ENCODE measurements at regions not wholly inside any gene's neighbourhood (a gene's known extent, or its start where the extent isn't known, plus 50 kb on each side); places are given as distances from the start of the nearest gene placed in this dataset.

DNA sequence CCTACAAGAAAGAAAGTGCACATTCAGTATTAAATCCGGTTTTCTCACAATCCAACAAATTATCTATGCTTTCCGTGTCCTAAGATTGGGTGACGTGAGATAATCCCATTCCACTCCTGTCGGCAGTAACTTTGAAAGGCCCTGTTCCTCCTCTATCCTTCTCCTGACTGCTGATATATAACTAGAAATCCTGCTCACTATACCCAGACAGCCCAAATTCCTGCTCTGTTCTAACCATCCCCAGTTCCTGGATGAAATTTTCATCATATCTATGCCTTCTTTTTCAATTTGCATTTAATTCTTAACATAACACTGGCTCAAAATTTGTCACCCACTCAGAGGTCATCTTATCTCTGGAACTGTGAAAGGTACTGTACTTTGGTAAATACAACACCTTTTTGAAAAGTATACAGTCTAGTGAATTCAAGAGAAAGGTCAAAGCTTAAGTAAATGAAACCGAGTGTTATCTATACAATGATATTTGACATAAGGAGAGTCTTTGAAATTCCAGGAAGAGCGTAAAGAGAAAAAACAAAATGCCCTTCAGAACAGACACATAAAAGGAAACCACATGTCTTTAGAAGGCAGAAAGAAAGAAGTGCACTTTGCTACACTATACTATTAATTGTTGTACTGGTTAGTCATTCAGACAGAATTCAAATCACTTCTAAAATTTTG lies 200.5 kb upstream of the NEGR1 start:
- H3K36me3 ChIP-seq (ENCODE audit: control insufficient read depth, insufficient read depth, low read length): no peaks in the 10 kb centered on the region
- no peaks in the 10 kb centered on the region for H3K27me3 ChIP-seq (ENCODE audit: control insufficient read depth, insufficient read depth, low read length)
- 83% methylated on average over 3 of the region's 6 CpGs for WGBS (ENCODE audit: insufficient coverage)
- H3K4me3 ChIP-seq (ENCODE audit: low read depth, low read length): no peak overlapping the region
- peaks cover 4% of the 10 kb centered on the region for H3K9me3 ChIP-seq (ENCODE audit: control insufficient read depth, insufficient read depth, low read length)
- H3K4me1 ChIP-seq (ENCODE audit: control insufficient read depth, insufficient read depth, low read length): no peaks in the 10 kb centered on the region
- DNase-seq (ENCODE audit: low read depth in 4 of 6, low spot score in 6 of 6): no peak
- no peak overlapping the region for H3K27ac ChIP-seq (ENCODE audit: low read depth, low read length)

DNA sequence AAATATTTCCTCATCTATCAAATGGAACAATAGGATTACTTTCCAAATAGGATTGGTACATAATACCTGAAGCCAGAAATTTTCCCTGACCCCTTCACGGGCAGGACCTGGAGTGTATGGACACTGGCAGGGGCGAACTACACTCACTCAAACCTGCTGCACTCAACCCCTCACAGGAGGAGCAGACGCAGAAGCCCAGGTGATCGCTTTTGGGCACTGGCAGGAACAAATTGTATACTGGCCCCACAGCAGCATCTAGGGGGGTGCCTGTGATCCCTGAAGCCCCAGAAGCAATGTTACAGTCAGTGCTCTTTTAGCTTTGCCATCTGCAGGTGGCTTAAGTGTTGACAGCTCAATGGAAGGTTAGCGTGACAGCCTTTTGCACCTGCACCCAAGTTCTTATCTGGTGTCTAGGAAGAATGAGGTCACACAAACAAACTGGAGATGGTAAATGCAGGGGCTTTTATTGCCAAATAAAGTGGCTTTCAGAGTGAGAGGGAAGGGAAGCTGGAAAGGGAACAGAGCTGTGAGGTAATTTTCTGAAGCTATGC lies 199.2 kb upstream of the NEGR1 start:
- Histone ChIP-seq H3K4me3 (ENCODE audit: low read depth, low read length) (no peak overlapping the region), H3K9me3 (ENCODE audit: control insufficient read depth, insufficient read depth, low read length) (peaks cover 4% of the 10 kb centered on the region), H3K36me3 (ENCODE audit: control insufficient read depth, insufficient read depth, low read length) (no peaks in the 10 kb centered on the region), H3K4me1 (ENCODE audit: control insufficient read depth, insufficient read depth, low read length) (no peaks in the 10 kb centered on the region), H3K27ac (ENCODE audit: low read depth, low read length) (no peak overlapping the region), H3K27me3 (ENCODE audit: control insufficient read depth, insufficient read depth, low read length) (no peaks in the 10 kb centered on the region)
- no peak for DNase-seq (ENCODE audit: low read depth in 4 of 6, low spot score in 6 of 6)
- 100% methylated on average over 5 of the region's 5 CpGs for WGBS (ENCODE audit: insufficient coverage)

DNA sequence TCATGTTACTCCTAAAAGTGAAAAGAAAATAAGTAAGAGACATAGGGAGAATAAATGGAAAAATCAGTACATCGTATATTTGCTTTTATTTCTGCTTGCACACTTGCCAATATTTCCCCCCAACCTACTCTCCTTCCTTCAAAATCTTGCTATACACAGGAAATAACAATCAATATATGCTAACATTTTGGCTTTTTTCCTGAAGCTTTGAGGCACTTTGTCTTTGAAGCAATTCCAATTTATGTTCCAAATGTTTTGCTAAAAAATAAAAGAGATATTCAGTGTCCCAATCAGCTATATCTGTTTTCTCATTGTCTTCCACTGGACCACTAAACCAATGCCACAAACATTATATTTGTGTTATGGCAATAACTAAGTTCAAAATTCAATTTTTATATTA lies 184.0 kb upstream of the NEGR1 start:
- no peak overlapping the region for H3K27ac ChIP-seq (ENCODE audit: low read depth, low read length)
- no CpG with 5 or more reads among the region's 1 CpG for WGBS (ENCODE audit: insufficient coverage)
- no peaks in the 10 kb centered on the region for H3K27me3 ChIP-seq (ENCODE audit: control insufficient read depth, insufficient read depth, low read length)
- no peaks in the 10 kb centered on the region for H3K4me1 ChIP-seq (ENCODE audit: control insufficient read depth, insufficient read depth, low read length)
- no peak for DNase-seq (ENCODE audit: low read depth in 4 of 6, low spot score in 6 of 6)
- H3K36me3 ChIP-seq (ENCODE audit: control insufficient read depth, insufficient read depth, low read length): no peaks in the 10 kb centered on the region
- H3K4me3 ChIP-seq (ENCODE audit: low read depth, low read length): no peak overlapping the region
- H3K9me3 ChIP-seq (ENCODE audit: control insufficient read depth, insufficient read depth, low read length): no peaks in the 10 kb centered on the region

- Histone ChIP-seq H3K27me3 (ENCODE audit: control insufficient read depth, insufficient read depth, low read length) (no peaks in the 10 kb centered on the region), H3K27ac (ENCODE audit: low read depth, low read length) (no peak overlapping the region), H3K4me3 (ENCODE audit: low read depth, low read length) (no peak overlapping the region), H3K4me1 (ENCODE audit: control insufficient read depth, insufficient read depth, low read length) (no peaks in the 10 kb centered on the region), H3K9me3 (ENCODE audit: control insufficient read depth, insufficient read depth, low read length) (no peaks in the 10 kb centered on the region), H3K36me3 (ENCODE audit: control insufficient read depth, insufficient read depth, low read length) (no peaks in the 10 kb centered on the region)
- no CpG with 5 or more reads among the region's 3 CpGs for WGBS (ENCODE audit: insufficient coverage)
- DNase-seq (ENCODE audit: low read depth in 4 of 6, low spot score in 6 of 6): peak in 1 of 6 donors; percentile 9
Measured at GRCh38 chr1:72462186-72462905, 180.0 kb upstream of the NEGR1 start.

DNA sequence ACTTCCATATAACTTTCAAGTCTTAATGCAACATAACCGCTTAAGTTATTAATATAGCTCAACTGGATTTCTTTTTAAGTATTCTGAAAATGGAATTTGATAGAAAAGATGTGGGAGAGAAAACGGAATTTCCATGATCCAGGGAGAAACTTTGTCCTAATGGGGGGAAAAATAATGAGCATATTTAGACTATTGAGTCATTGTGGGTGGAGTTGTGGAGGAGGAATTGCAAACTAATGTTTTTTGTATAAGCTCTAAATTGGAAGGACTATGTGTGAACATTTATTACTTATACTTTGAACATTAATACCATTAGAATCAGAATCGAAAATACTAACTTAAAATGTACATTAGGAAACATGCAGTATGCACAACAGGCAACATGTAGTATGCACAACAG lies 159.9 kb upstream of the NEGR1 start:
- Histone ChIP-seq H3K9me3 (ENCODE audit: control insufficient read depth, insufficient read depth, low read length) (no peaks in the 10 kb centered on the region), H3K4me3 (ENCODE audit: low read depth, low read length) (no peak overlapping the region), H3K36me3 (ENCODE audit: control insufficient read depth, insufficient read depth, low read length) (no peaks in the 10 kb centered on the region), H3K4me1 (ENCODE audit: control insufficient read depth, insufficient read depth, low read length) (no peaks in the 10 kb centered on the region), H3K27ac (ENCODE audit: low read depth, low read length) (no peak overlapping the region), H3K27me3 (ENCODE audit: control insufficient read depth, insufficient read depth, low read length) (no peaks in the 10 kb centered on the region)
- WGBS (ENCODE audit: insufficient coverage): 44% methylated on average over 1 of the region's 3 CpGs
- no peak for DNase-seq (ENCODE audit: low read depth in 4 of 6, low spot score in 6 of 6)

- H3K4me1 ChIP-seq (ENCODE audit: control insufficient read depth, insufficient read depth, low read length): no peaks in the 10 kb centered on the region
- H3K27me3 ChIP-seq (ENCODE audit: control insufficient read depth, insufficient read depth, low read length): no peaks in the 10 kb centered on the region
- no peak overlapping the region for H3K4me3 ChIP-seq (ENCODE audit: low read depth, low read length)
- H3K27ac ChIP-seq (ENCODE audit: low read depth, low read length): no peak overlapping the region
- DNase-seq (ENCODE audit: low read depth in 4 of 6, low spot score in 6 of 6): no peak
- no peaks in the 10 kb centered on the region for H3K9me3 ChIP-seq (ENCODE audit: control insufficient read depth, insufficient read depth, low read length)
- WGBS (ENCODE audit: insufficient coverage): no CpG with 5 or more reads among the region's 1 CpG
- no peaks in the 10 kb centered on the region for H3K36me3 ChIP-seq (ENCODE audit: control insufficient read depth, insufficient read depth, low read length)
Measured at GRCh38 chr1:72439036-72439435, 156.7 kb upstream of the NEGR1 start.

GRCh38 chr1:72438270-72438669 lies 155.9 kb upstream of the NEGR1 start:
- DNase-seq (ENCODE audit: low read depth in 4 of 6, low spot score in 6 of 6): no peak
- Histone ChIP-seq H3K9me3 (ENCODE audit: control insufficient read depth, insufficient read depth, low read length) (no peaks in the 10 kb centered on the region), H3K27me3 (ENCODE audit: control insufficient read depth, insufficient read depth, low read length) (no peaks in the 10 kb centered on the region), H3K36me3 (ENCODE audit: control insufficient read depth, insufficient read depth, low read length) (no peaks in the 10 kb centered on the region), H3K4me1 (ENCODE audit: control insufficient read depth, insufficient read depth, low read length) (no peaks in the 10 kb centered on the region), H3K4me3 (ENCODE audit: low read depth, low read length) (no peak overlapping the region), H3K27ac (ENCODE audit: low read depth, low read length) (no peak overlapping the region)
- no CpG with 5 or more reads among the region's 1 CpG for WGBS (ENCODE audit: insufficient coverage)

DNA sequence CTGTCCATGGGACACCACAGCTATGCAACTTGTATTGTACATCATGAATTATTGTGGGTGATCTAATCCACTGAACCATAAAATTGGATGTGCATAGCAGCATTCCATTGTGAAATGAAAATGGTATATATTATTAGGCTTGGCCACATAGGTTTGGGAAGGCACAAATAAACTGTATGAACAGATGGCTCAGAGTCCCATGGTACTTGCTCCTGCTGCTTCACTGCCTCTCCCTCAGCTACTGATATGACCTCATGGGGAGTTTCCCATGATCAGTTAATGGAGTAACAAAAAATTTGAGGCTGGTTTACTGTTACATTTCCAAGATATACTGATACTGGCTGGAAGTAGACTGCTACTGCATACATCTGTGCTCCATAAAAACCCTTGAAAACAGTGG lies 152.7 kb upstream of the NEGR1 start:
- peak in 1 of 6 donors; percentile 43 for DNase-seq (ENCODE audit: low read depth in 4 of 6, low spot score in 6 of 6)
- no peak overlapping the region for H3K27ac ChIP-seq (ENCODE audit: low read depth, low read length)
- no peaks in the 10 kb centered on the region for H3K4me1 ChIP-seq (ENCODE audit: control insufficient read depth, insufficient read depth, low read length)
- no peaks in the 10 kb centered on the region for H3K9me3 ChIP-seq (ENCODE audit: control insufficient read depth, insufficient read depth, low read length)
- no peaks in the 10 kb centered on the region for H3K36me3 ChIP-seq (ENCODE audit: control insufficient read depth, insufficient read depth, low read length)
- no peak overlapping the region for H3K4me3 ChIP-seq (ENCODE audit: low read depth, low read length)
- no peaks in the 10 kb centered on the region for H3K27me3 ChIP-seq (ENCODE audit: control insufficient read depth, insufficient read depth, low read length)

GRCh38 chr1:72434070-72434469 lies 151.7 kb upstream of the NEGR1 start:
- WGBS (ENCODE audit: insufficient coverage): no CpG with 5 or more reads among the region's 2 CpGs
- Histone ChIP-seq H3K27ac (ENCODE audit: low read depth, low read length) (no peak overlapping the region), H3K4me1 (ENCODE audit: control insufficient read depth, insufficient read depth, low read length) (no peaks in the 10 kb centered on the region), H3K36me3 (ENCODE audit: control insufficient read depth, insufficient read depth, low read length) (no peaks in the 10 kb centered on the region), H3K27me3 (ENCODE audit: control insufficient read depth, insufficient read depth, low read length) (no peaks in the 10 kb centered on the region), H3K4me3 (ENCODE audit: low read depth, low read length) (no peak overlapping the region), H3K9me3 (ENCODE audit: control insufficient read depth, insufficient read depth, low read length) (no peaks in the 10 kb centered on the region)
- DNase-seq (ENCODE audit: low read depth in 4 of 6, low spot score in 6 of 6): no peak

DNA sequence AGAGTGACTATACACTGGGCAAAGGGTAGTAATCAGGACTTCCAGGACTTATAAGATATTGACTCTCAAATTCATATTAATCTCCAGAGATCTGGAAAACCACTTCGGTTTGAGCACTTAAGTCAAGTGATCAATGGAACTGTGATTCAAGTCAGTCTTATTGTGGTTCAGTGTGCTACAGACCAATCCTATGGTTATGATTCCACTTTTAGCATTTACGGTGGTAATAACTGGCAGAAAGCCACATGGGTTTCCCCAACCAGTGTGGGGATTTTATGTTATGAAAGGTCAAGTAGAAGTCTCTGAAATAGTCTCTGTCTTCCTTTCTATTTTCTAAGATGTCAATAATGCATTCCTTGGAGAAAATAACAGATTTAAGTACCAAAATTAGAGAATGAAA lies 151.3 kb upstream of the NEGR1 start:
- no peak overlapping the region for H3K4me3 ChIP-seq (ENCODE audit: low read depth, low read length)
- H3K36me3 ChIP-seq (ENCODE audit: control insufficient read depth, insufficient read depth, low read length): no peaks in the 10 kb centered on the region
- DNase-seq (ENCODE audit: low read depth in 4 of 6, low spot score in 6 of 6): no peak
- WGBS (ENCODE audit: insufficient coverage): no CpG with 5 or more reads among the region's 2 CpGs
- H3K4me1 ChIP-seq (ENCODE audit: control insufficient read depth, insufficient read depth, low read length): no peaks in the 10 kb centered on the region
- no peaks in the 10 kb centered on the region for H3K9me3 ChIP-seq (ENCODE audit: control insufficient read depth, insufficient read depth, low read length)
- H3K27me3 ChIP-seq (ENCODE audit: control insufficient read depth, insufficient read depth, low read length): no peaks in the 10 kb centered on the region
- H3K27ac ChIP-seq (ENCODE audit: low read depth, low read length): no peak overlapping the region
